CD4-positive, CD25-positive, alpha-beta regulatory T cell (primary cell): ENCODE measurements at regions not wholly inside any gene's neighbourhood (a gene's known extent, or its start where the extent isn't known, plus 50 kb on each side); places are given as distances from the start of the nearest gene placed in this dataset.

Experiments used
- ATAC-seq, 2 donors: fragments of 150-1000 bp; cut with Tn5 transposase; one replicate each; pipeline ENCODE4 v1.10.0; 2021; ENCODE audit warnings: low read depth in 2 of 2, moderate number of reproducible peaks in 2 of 2, moderate library complexity in 1 of 2
- DNase-seq, 3 donors: peaks; one replicate each; pipeline versions ENCODE4 v3.0.0 to v3.0.0-alpha.2; 2012 to 2022; ENCODE audit warnings: mixed read lengths in 1 of 3
- H3K27ac ChIP-seq: one replicate; pipeline ENCODE4 v1.7.0; 2013; ENCODE audit warnings: mild to moderate bottlenecking, low read length; ENCODE audit not compliant: insufficient read depth, poor library complexity, severe bottlenecking
- H3K27me3 ChIP-seq: one replicate; pipeline ENCODE4 v1.7.0; 2013; ENCODE audit warnings: low read length; ENCODE audit not compliant: control insufficient read depth, insufficient read depth
- H3K36me3 ChIP-seq: one replicate; pipeline ENCODE4 v1.7.0; 2013; ENCODE audit warnings: mild to moderate bottlenecking, low read length, moderate library complexity; ENCODE audit not compliant: control insufficient read depth, insufficient read depth
- H3K4me1 ChIP-seq: 2 replicates; pipeline ENCODE4 v1.7.0; 2013; ENCODE audit warnings: mild to moderate bottlenecking, low read length; ENCODE audit not compliant: insufficient read depth, control insufficient read depth, poor library complexity, severe bottlenecking
- H3K4me3 ChIP-seq: one replicate; pipeline ENCODE4 v1.7.0; 2013; ENCODE audit warnings: low read depth, mild to moderate bottlenecking, low read length, moderate library complexity
- H3K9me3 ChIP-seq, 2 experiments: 1 replicate in 1 of 2; 2 replicates in 1 of 2; pipeline ENCODE4 v1.7.0; 2013; ENCODE audit warnings: low read length in 2 of 2, mild to moderate bottlenecking in 1 of 2, moderate library complexity in 1 of 2; ENCODE audit not compliant: control insufficient read depth in 2 of 2
- H3K27ac Mint-ChIP-seq, 3 donors: one replicate each; pipeline ENCODE4 v1.8.0; 2020 to 2022; ENCODE audit warnings: mild to moderate bottlenecking in 3 of 3, mixed read lengths in 3 of 3, moderate library complexity in 2 of 3
- H3K27me3 Mint-ChIP-seq: one replicate; pipeline ENCODE4 v1.8.0; 2022; ENCODE audit warnings: mild to moderate bottlenecking, mixed read lengths
- H3K36me3 Mint-ChIP-seq: one replicate; pipeline ENCODE4 v1.8.0; 2020; ENCODE audit warnings: mixed read lengths
- H3K4me1 Mint-ChIP-seq, 4 donors: one replicate each; pipeline ENCODE4 v1.8.0; 2020 to 2022; ENCODE audit warnings: mixed read lengths in 4 of 4, mild to moderate bottlenecking in 1 of 4
- H3K4me3 Mint-ChIP-seq, 4 donors: one replicate each; pipeline ENCODE4 v1.8.0; 2020 to 2022; ENCODE audit warnings: mild to moderate bottlenecking in 4 of 4, mixed read lengths in 4 of 4, moderate library complexity in 3 of 4
- H3K9me3 Mint-ChIP-seq, 7 donors: one replicate each; pipeline ENCODE4 v1.8.0; 2020 to 2022; ENCODE audit warnings: mixed read lengths in 7 of 7, mild to moderate bottlenecking in 3 of 7, moderate library complexity in 2 of 7

DNA sequence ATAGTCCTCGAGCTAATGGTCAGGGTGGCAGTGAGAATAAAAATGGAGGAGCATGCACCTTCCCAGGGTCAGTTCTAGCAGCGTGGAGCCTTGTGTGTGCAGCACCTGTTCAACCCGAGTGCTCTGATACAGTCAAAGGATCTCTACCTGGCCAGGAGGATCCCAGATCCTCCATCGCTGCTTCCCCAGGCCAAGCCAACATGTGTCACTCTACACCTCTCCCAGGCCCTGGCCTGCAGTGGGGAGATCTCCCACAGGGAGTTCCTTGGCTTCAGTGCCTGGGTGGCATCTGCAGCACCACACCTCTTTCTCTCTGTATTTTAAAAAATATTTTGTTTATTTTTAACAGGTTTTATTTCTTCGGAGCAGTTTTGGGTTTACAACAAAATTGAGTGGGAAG is 414.8 kb upstream of the C2CD4B start:
- peaks cover 2% of the 10 kb centered on the region for H3K27me3 ChIP-seq
- H3K9me3 ChIP-seq: no peaks in the 10 kb centered on the region
- no peak overlapping the region for H3K4me3 Mint-ChIP-seq
- no peak for DNase-seq
- no peak for ATAC-seq
- no peak overlapping the region for H3K4me3 ChIP-seq
- peaks cover 0 to 3% (median 0%) of the 10 kb centered on the region in 7 donors for H3K9me3 Mint-ChIP-seq
- no peaks in the 10 kb centered on the region for H3K36me3 ChIP-seq
- no peaks in the 10 kb centered on the region for H3K4me1 ChIP-seq
- no peaks in the 10 kb centered on the region for H3K36me3 Mint-ChIP-seq
- no peak overlapping the region for H3K27ac ChIP-seq
- no peaks in the 10 kb centered on the region for H3K4me1 Mint-ChIP-seq
- peaks cover 12% of the 10 kb centered on the region for H3K27me3 Mint-ChIP-seq
- no peak overlapping the region for H3K27ac Mint-ChIP-seq

DNA sequence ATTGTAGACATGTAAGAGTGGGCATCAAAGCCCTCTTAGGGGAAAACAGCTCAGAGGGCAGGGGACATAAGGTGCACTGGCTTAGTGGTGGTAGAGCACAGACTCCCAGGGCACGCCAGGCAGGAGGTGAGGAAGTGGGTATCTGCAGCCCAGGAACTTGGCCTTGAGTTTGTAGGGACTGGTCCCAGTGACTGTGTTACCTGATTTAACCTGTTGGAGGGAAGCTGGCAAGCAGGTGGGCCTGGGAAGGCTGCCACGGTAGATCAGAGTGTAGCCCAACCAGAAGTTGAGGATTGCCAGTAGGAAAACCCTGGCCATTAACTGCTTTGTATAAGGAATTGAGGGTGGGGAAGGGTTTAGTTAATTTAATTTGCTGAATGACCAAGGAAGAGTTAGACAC is 417.5 kb upstream of the C2CD4B start:
- H3K27ac Mint-ChIP-seq: no peak overlapping the region
- H3K4me1 ChIP-seq: no peaks in the 10 kb centered on the region
- no peak for ATAC-seq

GRCh38 chr15:62584301-62585235 is 419.5 kb upstream of the C2CD4B start:
- Mint-ChIP-seq H3K27ac (no peak overlapping the region), H3K4me3 (no peak overlapping the region), H3K36me3 (no peaks in the 10 kb centered on the region), H3K9me3 (peaks cover 0 to under 1% (median 0%) of the 10 kb centered on the region in 7 donors), H3K27me3 (peaks cover 8% of the 10 kb centered on the region), H3K4me1 (no peaks in the 10 kb centered on the region)
- Histone ChIP-seq H3K36me3 (no peaks in the 10 kb centered on the region), H3K9me3 (no peaks in the 10 kb centered on the region), H3K4me3 (no peak overlapping the region), H3K4me1 (no peaks in the 10 kb centered on the region), H3K27me3 (peaks cover 3% of the 10 kb centered on the region), H3K27ac (no peak overlapping the region)
- DNase-seq (no peak), ATAC-seq (no peak)

More for the DNA sequence above, 417.5 kb upstream of the C2CD4B start:
- Mint-ChIP-seq H3K4me3 (no peak overlapping the region), H3K9me3 (peaks cover 0 to 3% (median 0%) of the 10 kb centered on the region in 7 donors), H3K4me1 (no peaks in the 10 kb centered on the region), H3K36me3 (no peaks in the 10 kb centered on the region), H3K27me3 (peaks cover 8% of the 10 kb centered on the region)
- no peaks in the 10 kb centered on the region for H3K36me3 ChIP-seq
- H3K27me3 ChIP-seq: peaks cover 3% of the 10 kb centered on the region
- no peak for DNase-seq
- no peak overlapping the region for H3K27ac ChIP-seq
- no peaks in the 10 kb centered on the region for H3K9me3 ChIP-seq
- H3K4me3 ChIP-seq: no peak overlapping the region

- H3K27me3 Mint-ChIP-seq: peaks cover 5% of the 10 kb centered on the region
- no peaks in the 10 kb centered on the region for H3K36me3 ChIP-seq
- H3K9me3 ChIP-seq: no peaks in the 10 kb centered on the region
- DNase-seq: no peak
- ATAC-seq: no peak
- H3K27ac ChIP-seq: no peak overlapping the region
- no peaks in the 10 kb centered on the region for H3K4me1 ChIP-seq
- no peaks in the 10 kb centered on the region for H3K9me3 Mint-ChIP-seq
- no peak overlapping the region for H3K27ac Mint-ChIP-seq
- no peaks in the 10 kb centered on the region for H3K36me3 Mint-ChIP-seq
- no peak overlapping the region for H3K4me3 ChIP-seq
- no peak overlapping the region for H3K4me3 Mint-ChIP-seq
- H3K4me1 Mint-ChIP-seq: no peaks in the 10 kb centered on the region
- H3K27me3 ChIP-seq: peaks cover 2% of the 10 kb centered on the region
Measured at GRCh38 chr15:62588938-62589670, 424.0 kb upstream of the C2CD4B start.

GRCh38 chr15:62591842-62592838 is 427.1 kb upstream of the C2CD4B start:
- no peak overlapping the region for H3K4me3 ChIP-seq
- H3K27ac Mint-ChIP-seq: no peak overlapping the region
- no peaks in the 10 kb centered on the region for H3K4me1 Mint-ChIP-seq
- no peaks in the 10 kb centered on the region for H3K27me3 ChIP-seq
- H3K4me3 Mint-ChIP-seq: no peak overlapping the region
- H3K9me3 Mint-ChIP-seq: no peaks in the 10 kb centered on the region
- ATAC-seq (no peak), DNase-seq (no peak)
- H3K27me3 Mint-ChIP-seq: peaks cover 9% of the 10 kb centered on the region
- H3K36me3 Mint-ChIP-seq: no peaks in the 10 kb centered on the region
- no peaks in the 10 kb centered on the region for H3K4me1 ChIP-seq
- no peaks in the 10 kb centered on the region for H3K36me3 ChIP-seq
- H3K27ac ChIP-seq: no peak overlapping the region
- no peaks in the 10 kb centered on the region for H3K9me3 ChIP-seq

GRCh38 chr15:62592920-62593319 is 427.8 kb upstream of the C2CD4B start:
- Mint-ChIP-seq H3K27ac (no peak overlapping the region), H3K4me1 (no peaks in the 10 kb centered on the region), H3K9me3 (no peaks in the 10 kb centered on the region), H3K36me3 (no peaks in the 10 kb centered on the region), H3K27me3 (peaks cover 13% of the 10 kb centered on the region), H3K4me3 (no peak overlapping the region)
- no peak overlapping the region for H3K27ac ChIP-seq
- DNase-seq (no peak), ATAC-seq (no peak)
- H3K4me3 ChIP-seq: no peak overlapping the region
- H3K9me3 ChIP-seq: no peaks in the 10 kb centered on the region
- no peaks in the 10 kb centered on the region for H3K4me1 ChIP-seq
- no peaks in the 10 kb centered on the region for H3K27me3 ChIP-seq
- no peaks in the 10 kb centered on the region for H3K36me3 ChIP-seq

GRCh38 chr15:62593681-62594399 is 428.8 kb upstream of the C2CD4B start:
- no peaks in the 10 kb centered on the region for H3K27me3 ChIP-seq
- peaks cover 13% of the 10 kb centered on the region for H3K27me3 Mint-ChIP-seq
- H3K36me3 ChIP-seq: no peaks in the 10 kb centered on the region
- H3K36me3 Mint-ChIP-seq: no peaks in the 10 kb centered on the region
- no peak for DNase-seq
- no peak overlapping the region for H3K27ac Mint-ChIP-seq
- H3K4me1 Mint-ChIP-seq: no peaks in the 10 kb centered on the region
- no peaks in the 10 kb centered on the region for H3K9me3 Mint-ChIP-seq
- no peaks in the 10 kb centered on the region for H3K9me3 ChIP-seq
- H3K27ac ChIP-seq: no peak overlapping the region
- no peak overlapping the region for H3K4me3 ChIP-seq
- no peaks in the 10 kb centered on the region for H3K4me1 ChIP-seq
- ATAC-seq: no peak
- H3K4me3 Mint-ChIP-seq: no peak overlapping the region
